ENCODE measurements at regions not wholly inside any gene's neighbourhood (a gene's known extent, or its start where the extent isn't known, plus 50 kb on each side); places are given as distances from the start of the nearest gene placed in this dataset.
"Not testable (repeated sequence)": the region's sequence is repeated elsewhere in the genome, so short reads cannot be mapped to it uniquely, and the experiment has no call there.

DNA sequence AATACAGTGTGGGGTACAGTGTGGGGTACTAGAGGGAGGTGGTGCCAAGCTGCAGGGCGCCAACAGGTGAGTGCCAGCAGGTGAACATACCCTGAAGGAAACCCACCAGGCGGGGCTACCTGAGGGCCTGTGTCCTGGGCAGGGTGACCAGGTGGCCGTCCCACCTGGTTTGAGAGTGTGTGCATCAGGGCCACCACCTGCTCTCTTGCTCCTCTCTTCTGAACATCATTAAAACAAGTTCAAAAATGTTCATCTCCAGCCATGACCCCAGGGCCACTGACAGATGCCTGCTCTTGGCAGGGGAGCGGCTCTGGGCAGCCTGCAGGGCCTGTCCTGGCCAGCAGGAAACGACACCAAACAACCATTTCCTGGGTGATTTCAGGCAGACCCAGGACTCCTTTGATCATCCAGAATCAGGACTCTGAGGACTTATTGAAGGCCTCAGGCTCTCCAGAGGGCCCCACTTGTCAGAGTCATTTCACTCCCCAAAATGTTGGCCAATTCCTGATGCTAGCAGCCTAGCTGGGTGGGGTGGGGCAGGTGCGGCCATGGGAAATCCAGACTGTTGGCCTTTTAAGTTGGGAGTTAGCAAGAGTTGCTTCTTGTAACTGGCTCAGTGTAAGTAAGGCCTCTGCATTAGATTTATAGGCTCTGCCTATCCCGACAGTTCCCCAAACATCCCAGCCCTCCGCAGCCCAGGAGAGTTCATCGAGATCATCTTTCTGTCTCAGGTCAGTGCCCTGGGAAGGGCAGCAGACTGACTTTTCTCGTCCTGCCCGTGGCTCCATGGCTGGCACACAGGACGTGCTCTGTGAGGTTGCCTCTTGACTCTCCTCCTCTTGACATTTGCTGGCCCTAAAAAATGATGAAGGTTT is 111.5 kb upstream of the ZNF236 start:
- intact Hi-C loops (cut with DNase I) = loop anchor here (5.0 kb wide), 1 partner anchor 314 kb away; no protein-coding TSS in a partner anchor
- WGBS, 2 donors = 77 to 90% methylated on average over 9 to 12 of the region's 12 CpGs
- TF ChIP-seq POLR2A (IDR thresholded peaks at IDR 0.05) = no peak
- H3K9me3 ChIP-seq = no peaks in the 10 kb centered on the region
- H3K27ac ChIP-seq = no peak overlapping the region
- no peak overlapping the region for H3K4me3 ChIP-seq (replicated peaks in 1 of 3)
- H3K36me3 ChIP-seq = no peaks in the 10 kb centered on the region
- H3K4me1 ChIP-seq = peaks cover 0 to 4% of the 10 kb centered on the region in 2 donors
- no peak for DNase-seq
- no peaks in the 10 kb centered on the region for H3K27me3 ChIP-seq

DNA sequence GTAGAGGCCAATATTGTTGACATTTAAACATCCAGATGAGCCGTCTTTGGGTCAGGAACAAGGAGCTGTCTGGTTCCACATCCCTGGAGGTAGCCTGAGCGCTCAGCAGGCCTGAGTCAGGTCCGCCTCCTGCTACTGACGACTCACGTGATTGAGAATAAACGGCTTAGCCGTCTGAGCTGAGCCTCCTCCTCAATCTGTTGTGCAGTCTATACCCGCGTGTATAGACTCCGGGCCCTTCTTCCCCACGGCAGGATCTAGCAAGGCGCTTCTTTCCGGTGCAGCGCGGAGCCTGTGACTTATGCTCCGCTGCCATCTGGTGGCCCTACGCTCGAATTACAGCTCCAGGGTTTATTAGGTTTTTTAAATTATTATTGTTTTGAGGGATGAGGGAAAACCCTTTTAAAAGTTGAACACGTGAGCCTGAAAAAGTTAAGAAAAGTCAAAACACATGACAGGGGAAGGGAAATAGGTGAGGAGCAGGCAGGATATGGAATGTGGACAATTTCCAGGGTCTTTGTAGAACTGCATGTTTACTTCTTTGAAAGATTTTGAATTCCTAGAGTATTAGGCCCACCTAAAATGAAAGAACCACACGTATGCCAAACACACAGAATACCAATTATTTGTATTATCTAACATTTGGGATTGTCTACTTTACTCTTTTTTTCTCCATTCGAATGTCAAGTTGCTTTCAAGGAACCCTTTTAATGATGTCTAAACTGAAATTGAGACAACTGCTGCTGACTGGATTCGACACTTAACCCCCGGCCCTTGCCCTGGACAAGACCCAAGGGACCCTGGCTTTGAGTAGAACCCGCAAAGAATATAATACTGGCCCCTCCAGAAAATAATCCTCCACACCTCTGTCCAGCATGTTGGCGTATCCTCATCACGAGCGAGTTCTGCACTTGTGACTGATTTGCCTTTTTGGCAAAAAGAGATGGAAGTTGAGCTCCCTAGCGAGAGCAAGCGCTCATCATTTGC is 112.4 kb upstream of the ZNF236 start:
- Histone ChIP-seq H3K27me3 (no peaks in the 10 kb centered on the region), H3K4me1 (peaks cover 0 to 4% of the 10 kb centered on the region in 2 donors), H3K36me3 (no peaks in the 10 kb centered on the region), H3K27ac (no peak overlapping the region), H3K4me3 (replicated peaks in 1 of 3) (no peak overlapping the region), H3K9me3 (no peaks in the 10 kb centered on the region)
- intact Hi-C loops (cut with DNase I) = loop anchor here (5.0 kb wide), 1 partner anchor 313 kb away; no protein-coding TSS in a partner anchor
- peak; percentile 67 for DNase-seq
- 37 to 42% methylated on average over 26 to 29 of the region's 29 CpGs for WGBS, 2 donors
- TF ChIP-seq, protein P1, sequence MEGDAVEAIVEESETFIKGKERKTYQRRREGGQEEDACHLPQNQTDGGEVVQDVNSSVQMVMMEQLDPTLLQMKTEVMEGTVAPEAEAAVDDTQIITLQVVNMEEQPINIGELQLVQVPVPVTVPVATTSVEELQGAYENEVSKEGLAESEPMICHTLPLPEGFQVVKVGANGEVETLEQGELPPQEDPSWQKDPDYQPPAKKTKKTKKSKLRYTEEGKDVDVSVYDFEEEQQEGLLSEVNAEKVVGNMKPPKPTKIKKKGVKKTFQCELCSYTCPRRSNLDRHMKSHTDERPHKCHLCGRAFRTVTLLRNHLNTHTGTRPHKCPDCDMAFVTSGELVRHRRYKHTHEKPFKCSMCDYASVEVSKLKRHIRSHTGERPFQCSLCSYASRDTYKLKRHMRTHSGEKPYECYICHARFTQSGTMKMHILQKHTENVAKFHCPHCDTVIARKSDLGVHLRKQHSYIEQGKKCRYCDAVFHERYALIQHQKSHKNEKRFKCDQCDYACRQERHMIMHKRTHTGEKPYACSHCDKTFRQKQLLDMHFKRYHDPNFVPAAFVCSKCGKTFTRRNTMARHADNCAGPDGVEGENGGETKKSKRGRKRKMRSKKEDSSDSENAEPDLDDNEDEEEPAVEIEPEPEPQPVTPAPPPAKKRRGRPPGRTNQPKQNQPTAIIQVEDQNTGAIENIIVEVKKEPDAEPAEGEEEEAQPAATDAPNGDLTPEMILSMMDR (IDR thresholded peaks at IDR 0.05) = peak; percentile 75 to 92 (median 85)
- TF ChIP-seq POLR2A (IDR thresholded peaks at IDR 0.05) = no peak

DNA sequence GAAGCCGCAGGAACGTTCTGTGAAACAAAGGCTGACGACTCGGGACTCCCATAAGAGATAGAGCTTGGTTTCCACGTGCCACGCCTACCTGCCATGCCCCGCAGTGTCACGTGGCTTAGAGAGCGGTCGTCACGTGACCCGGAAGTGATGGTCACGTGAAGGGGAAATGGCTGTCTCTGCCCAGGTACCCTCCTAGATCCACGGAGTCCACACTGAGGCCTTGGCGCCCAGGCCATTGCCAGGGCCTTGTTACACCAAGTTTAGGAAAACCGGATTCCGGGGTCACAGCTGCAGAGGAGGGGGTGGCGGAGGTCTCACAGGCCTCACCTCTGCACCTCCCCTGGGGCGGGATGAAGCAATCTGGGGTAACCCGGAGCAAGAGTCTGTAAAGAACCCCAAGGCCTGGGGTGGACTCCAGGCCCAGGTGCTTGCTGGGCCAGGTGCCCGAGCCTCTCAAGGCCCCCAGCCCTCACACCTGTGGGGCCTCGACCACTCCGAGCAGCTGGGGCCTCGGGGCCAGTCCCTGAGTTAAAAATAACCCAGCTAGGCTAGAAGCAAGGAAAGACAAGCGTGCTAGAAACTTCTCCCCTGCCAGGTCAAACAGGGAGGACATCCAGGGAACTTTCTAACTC is 113.5 kb upstream of the ZNF236 start:
- 93 to 95% methylated on average over 21 to 25 of the region's 25 CpGs for WGBS, 2 donors
- TF ChIP-seq POLR2A (IDR thresholded peaks at IDR 0.05) = no peak
- TF ChIP-seq, protein P1 (IDR thresholded peaks at IDR 0.05) = no peak
- intact Hi-C loops (cut with DNase I) = no loop called here
- DNase-seq = no peak
- Histone ChIP-seq H3K4me1 (peaks cover 0 to 4% of the 10 kb centered on the region in 2 donors), H3K36me3 (no peaks in the 10 kb centered on the region), H3K27me3 (no peaks in the 10 kb centered on the region), H3K4me3 (replicated peaks in 1 of 3) (no peak overlapping the region), H3K9me3 (no peaks in the 10 kb centered on the region), H3K27ac (no peak overlapping the region)

DNA sequence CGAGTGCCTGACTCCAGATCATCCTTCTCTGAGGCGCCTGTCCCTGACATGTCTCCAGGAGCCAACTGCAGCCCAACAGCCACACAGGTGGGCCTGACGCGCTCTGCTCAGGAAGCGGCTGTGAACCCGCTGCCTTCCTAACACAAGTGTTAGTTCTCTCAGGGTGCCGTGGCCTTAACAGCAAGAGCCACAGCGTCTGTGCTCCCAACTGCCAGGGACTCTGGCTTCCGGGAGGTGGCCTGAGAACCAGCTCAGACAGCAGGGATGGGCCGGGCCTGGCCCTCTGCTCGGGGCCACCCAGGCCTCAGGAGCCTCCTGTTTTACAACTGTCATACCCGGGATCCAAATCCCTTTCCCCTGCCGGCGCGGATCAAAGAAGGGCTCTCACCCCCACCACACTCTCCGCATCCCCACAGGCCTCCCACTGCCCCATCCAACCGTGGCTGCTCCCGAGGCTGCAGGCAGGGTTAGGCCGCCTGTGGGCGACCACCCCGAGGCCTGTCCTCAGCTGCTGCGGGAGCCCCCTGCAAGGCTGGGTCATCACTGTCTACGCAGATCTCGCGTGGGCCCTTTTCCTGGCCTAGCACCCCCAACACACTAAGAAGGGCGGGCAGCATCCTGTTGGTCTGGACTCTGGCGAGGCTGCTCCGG is 114.2 kb upstream of the ZNF236 start:
- no peak overlapping the region for H3K4me3 ChIP-seq (replicated peaks in 1 of 3)
- DNase-seq = no peak
- H3K36me3 ChIP-seq = no peaks in the 10 kb centered on the region
- H3K4me1 ChIP-seq = peaks cover 0 to 4% of the 10 kb centered on the region in 2 donors
- no peaks in the 10 kb centered on the region for H3K9me3 ChIP-seq
- 92 to 94% methylated on average over 17 to 28 of the region's 28 CpGs for WGBS, 2 donors
- no peak overlapping the region for H3K27ac ChIP-seq
- no peaks in the 10 kb centered on the region for H3K27me3 ChIP-seq
- intact Hi-C loops (cut with DNase I) = no loop called here
- TF ChIP-seq, protein P1 (IDR thresholded peaks at IDR 0.05) = no peak
- TF ChIP-seq POLR2A (IDR thresholded peaks at IDR 0.05) = no peak

DNA sequence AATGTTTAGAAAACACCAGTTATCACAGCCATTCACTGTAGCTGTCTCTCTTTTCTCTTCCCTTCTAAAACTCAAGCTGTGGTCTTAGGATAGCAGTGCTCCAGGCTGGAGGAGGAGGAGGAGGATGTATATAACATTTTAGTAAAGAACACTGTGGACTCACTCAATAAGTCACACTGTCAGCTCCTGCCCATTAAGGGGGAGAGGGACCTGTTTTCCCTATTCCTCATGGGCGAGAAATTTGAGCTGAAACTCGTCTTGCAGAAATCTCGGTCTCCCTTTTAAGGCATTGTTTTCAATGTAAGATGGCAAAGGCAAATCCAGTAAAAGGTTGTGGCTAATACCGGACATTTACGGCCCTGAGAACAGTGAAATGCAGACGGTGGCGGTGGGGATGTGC is 114.8 kb upstream of the ZNF236 start:
- Histone ChIP-seq H3K4me1 (peaks cover 0 to 4% of the 10 kb centered on the region in 2 donors), H3K9me3 (no peaks in the 10 kb centered on the region), H3K27ac (no peak overlapping the region), H3K4me3 (replicated peaks in 1 of 3) (no peak overlapping the region), H3K36me3 (no peaks in the 10 kb centered on the region), H3K27me3 (no peaks in the 10 kb centered on the region)
- WGBS, 2 donors = 91 to 92% methylated on average over 7 of the region's 7 CpGs
- no peak for DNase-seq
- TF ChIP-seq, protein P1 (IDR thresholded peaks at IDR 0.05) = no peak
- TF ChIP-seq POLR2A (IDR thresholded peaks at IDR 0.05) = no peak
- intact Hi-C loops (cut with DNase I) = no loop called here

DNA sequence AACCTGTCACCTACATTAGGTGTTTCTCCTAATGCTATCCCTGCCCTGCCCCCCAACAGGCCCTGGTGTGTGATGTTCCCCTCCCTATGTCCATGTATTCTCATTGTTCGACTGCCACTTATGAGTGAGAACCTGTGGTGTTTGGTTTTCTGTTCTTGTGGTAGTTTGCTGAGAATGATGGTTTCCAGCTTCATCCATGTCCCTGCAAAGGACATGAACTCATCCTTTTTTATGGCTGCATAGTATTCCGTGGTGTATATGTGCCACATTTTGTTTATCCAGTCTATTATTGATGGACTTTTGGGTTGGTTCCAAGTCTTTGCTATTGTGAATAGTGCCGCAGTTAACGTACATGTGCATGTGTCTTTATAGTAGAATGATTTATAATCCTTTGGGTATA is 117.8 kb upstream of the ZNF236 start:
- intact Hi-C loops (cut with DNase I); H3K27me3 ChIP-seq; DNase-seq; H3K4me1 ChIP-seq; H3K9me3 ChIP-seq; H3K27ac ChIP-seq; H3K36me3 ChIP-seq; H3K4me3 ChIP-seq (replicated peaks in 1 of 3): not testable (repeated sequence)
- 92 to 99% methylated on average over 4 of the region's 4 CpGs for WGBS, 2 donors

Measured in thyroid gland (tissue), 4 donors.